HG03139 (cell line): ENCODE measurements at regions not wholly inside any gene's neighbourhood (a gene's known extent, or its start where the extent isn't known, plus 50 kb on each side); places are given as distances from the start of the nearest gene placed in this dataset.

Experiments
- ATAC-seq: cut with Tn5 transposase; IDR thresholded peaks from one replicate; pipeline ENCODE4 v1.9.1; 2021; ENCODE audit not compliant: unreplicated experiment

DNA sequence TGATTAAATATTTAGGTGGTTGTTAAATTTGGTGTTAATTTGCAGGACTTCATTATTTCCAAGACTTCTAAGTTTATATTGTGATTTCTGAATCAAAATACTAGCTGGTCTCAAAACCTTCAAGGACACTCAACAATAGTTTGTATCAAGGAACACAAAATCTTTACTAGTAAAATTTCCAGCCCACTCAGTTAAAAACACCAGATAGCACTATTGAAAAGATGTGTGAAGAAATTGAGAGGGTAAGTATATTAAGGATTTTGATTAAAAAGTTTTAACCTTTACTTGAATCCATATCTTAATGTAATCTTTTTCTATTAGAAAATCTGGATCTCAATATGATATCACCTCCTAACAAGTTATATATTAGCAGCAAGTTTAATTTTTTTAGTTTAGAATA, 89.3 kb upstream of the UGT8 start:
- ATAC-seq, result no peak

DNA sequence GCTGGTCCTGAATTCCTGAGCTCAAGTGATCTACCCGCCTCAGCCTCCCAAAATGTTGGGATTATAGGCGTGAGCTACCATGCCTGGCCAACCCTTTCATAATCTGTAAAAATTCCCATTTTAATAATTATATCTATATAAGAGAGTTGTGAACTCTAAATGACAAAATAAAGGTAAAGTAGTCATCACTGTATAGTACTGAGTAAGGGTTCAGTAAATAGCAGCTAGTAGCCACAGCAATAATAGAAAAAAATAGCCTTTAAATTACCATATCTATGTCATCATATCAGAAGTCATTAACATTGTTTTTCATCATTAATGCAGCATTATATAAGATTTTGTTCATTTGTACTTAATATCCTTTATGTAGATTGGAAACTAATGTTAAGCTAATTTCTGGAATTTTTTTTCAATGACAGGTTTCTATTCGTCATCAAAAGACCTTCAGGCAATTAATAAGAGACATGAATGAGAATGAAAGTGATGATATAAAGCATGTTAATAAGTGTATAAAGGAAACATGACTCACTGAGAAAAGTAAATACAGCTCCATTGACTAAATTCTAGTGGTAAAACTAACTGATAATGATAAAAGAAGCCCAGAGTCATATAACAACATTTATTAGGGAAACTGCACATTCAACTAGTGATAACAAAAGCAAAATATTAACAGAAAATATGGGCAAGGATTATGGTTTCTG, 85.9 kb upstream of the UGT8 start:
- no peak for ATAC-seq

GRCh38 chr4:114519368-114519767, 79.2 kb upstream of the UGT8 start:
- ATAC-seq, result no peak

DNA sequence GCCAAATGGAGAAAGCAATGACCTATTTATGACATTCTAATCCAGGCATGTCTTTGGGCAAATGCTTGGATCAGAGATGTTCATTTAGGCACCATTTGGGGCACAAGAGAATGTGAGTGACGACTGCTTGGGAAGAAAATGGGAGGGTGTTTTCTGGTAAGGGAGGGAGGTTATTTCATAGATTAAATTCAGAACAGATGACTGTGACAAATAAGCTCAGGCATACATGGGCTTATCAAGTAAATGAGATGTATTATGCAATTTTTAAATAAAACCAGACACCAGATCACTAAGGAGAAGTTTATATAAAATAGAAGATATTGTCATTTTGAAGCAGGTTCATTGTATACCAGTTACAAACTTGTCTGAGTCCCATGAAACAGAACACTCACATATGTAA, 71.4 kb upstream of the UGT8 start:
- no peak for ATAC-seq

DNA sequence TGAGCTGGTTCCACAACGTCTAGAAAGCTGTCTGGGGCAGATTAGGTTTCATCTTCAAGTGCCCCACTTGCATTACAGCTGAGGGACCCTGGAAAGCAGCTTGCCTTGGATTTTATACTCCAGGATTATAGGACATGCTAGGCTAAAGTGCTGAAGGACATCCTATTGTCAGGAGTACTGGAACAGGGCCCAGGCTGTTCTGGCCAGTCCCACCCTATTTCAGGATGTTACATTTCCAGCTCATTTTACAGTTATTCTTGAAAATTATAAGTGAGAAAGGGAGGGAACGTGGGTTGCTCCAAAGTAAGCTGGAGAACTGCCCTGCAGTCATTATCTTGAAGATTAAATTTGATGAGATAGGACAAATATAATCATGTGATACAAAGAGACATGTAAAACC, 71.0 kb upstream of the UGT8 start:
- ATAC-seq, result no peak

DNA sequence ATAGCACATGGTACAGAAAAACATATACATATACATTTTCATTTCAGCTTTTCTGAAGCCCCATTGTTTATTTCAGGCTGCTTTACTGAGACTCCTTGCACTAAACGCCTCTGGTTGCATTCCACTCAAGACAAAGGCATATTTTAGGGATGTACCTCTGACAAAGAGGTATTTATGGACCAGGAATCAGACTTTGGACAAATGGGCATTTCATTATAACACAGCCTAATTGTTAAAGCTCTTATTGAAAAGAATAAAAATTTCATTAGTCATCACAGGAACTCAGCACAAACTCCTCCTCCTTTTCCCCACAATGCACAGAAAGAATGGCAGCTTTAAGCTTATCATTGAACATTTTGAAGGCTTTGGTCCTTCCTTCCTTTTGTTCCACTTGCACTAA, 62.9 kb upstream of the UGT8 start:
- ATAC-seq, result no peak

DNA sequence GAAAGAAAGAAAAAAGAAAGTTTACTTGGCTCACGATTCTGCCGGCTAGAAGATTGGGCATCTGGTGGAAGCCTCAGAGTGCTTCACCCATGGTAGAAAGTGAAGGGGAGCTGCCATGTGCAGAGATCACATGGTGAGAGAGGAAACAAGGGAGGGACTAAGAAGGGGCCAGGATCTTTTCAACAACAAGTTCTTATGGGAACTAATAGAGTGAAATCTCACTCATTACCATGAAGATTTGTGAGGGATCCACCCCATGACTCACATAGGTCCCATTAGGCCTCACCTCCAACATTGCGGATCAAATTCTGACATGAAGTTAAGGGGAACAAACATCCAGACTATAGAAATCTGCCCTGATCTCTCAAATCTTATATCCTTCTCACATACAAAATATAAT, 61.3 kb upstream of the UGT8 start:
- no peak for ATAC-seq

DNA sequence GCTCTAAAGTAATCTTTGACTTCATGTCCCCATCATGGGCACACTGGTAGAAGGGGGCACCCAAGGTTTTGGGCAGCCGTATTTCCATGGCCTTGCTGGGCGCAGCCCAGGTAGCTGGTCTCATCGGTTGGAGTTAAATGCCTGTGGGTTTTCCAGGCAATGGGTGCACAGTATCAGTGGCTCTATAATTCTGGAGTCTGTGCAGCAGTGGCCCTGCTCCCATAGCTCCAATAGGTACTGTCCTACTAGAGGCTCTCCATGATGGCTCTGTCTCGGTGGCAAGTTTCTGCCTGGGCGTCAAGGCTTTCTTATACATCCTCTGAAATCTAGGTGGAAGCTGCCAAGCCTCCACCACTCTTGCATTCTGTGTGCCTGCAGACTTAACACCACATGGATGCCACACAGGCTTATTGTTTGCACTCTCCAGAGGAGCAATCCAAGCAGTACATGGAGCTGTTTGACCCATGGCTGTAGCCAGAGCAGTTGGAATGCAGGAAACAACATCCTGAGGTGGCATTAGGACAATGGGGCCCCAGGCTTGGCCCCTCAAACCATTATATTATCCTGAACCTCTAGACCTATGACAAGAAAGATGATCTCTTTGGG, 60.5 kb upstream of the UGT8 start:
- ATAC-seq, result no peak

DNA sequence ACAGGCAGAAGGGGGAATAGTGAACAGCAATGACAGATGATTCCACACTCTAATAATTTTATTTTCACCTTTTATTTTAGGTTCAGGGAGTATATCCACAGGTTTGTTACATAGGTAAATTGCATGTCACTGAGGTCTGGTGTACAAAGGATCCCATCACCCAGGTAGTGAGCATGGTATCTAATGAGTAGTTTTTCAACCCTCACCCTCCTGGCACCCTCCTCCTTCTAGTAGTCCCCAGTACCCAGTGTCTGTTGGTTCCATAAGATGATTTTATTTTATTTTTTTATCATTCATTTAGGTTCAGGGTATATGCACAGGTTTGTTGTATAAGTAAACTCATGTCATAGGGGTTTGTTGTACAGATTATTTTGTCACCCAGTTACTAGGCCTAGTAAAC, 58.6 kb upstream of the UGT8 start:
- no peak for ATAC-seq

- no peak for ATAC-seq
Measured at GRCh38 chr4:114547340-114548134, 51.1 kb upstream of the UGT8 start.
